Panc1 (cell line): ENCODE measurements at regions not wholly inside any gene's neighbourhood (a gene's known extent, or its start where the extent isn't known, plus 50 kb on each side); places are given as distances from the start of the nearest gene placed in this dataset.

Experiments
- CTCF ChIP-seq: fragments of 450-650 bp; IDR thresholded peaks from 2 replicates; pipeline ENCODE4 v1.5.1; 2017; ENCODE audit warnings: mild to moderate bottlenecking
- POLR2AphosphoS5 ChIP-seq: IDR thresholded peaks from 2 replicates; pipeline ENCODE4 v1.6.1; 2012; ENCODE audit warnings: mild to moderate bottlenecking, low read depth, low read length, moderate library complexity
- REST ChIP-seq, 2 experiments: IDR thresholded peaks; 2 replicates each; pipeline ENCODE4 v1.6.1; 2011 to 2012; ENCODE audit warnings: low read depth in 2 of 2, control low read depth in 1 of 2, low read length in 1 of 2, mild to moderate bottlenecking in 1 of 2, moderate library complexity in 1 of 2; ENCODE audit not compliant: insufficient read depth in 1 of 2
- SIN3A ChIP-seq: IDR thresholded peaks from 2 replicates; pipeline ENCODE4 v1.6.1; 2012; ENCODE audit warnings: low read depth, mild to moderate bottlenecking, low read length, moderate library complexity, borderline replicate concordance; ENCODE audit not compliant: insufficient read depth
- TCF7L2 ChIP-seq: IDR thresholded peaks from 2 replicates; pipeline ENCODE4 v1.6.1; 2011; ENCODE audit warnings: mild to moderate bottlenecking, low read depth, low read length, inconsistent platforms

- TF ChIP-seq CTCF (no peak), POLR2AphosphoS5 (no peak), REST (IDR thresholded peaks at IDR 0.05; ENCODE audit: insufficient read depth in 1 of 2, low read depth in 2 of 2, low read length in 1 of 2) (no peak), SIN3A (no peak), TCF7L2 (no peak)
Measured at GRCh38 chr21:24737296-24737850, 869.9 kb downstream of the MRPL39 start.
